Testis (tissue), 2 donors: ENCODE measurements at regions not wholly inside any gene's neighbourhood (a gene's known extent, or its start where the extent isn't known, plus 50 kb on each side); places are given as distances from the start of the nearest gene placed in this dataset.
"Not testable (repeated sequence)": the region's sequence is repeated elsewhere in the genome, so short reads cannot be mapped to it uniquely, and the experiment has no call there.

ENCODE experiments used
- CTCF ChIP-seq, 3 experiments: fragments of 450-650 bp in 2 of 3; fragments of 200-600 bp in 1 of 3; sonication (generic) in 1 of 3; IDR thresholded peaks; one replicate each; pipeline ENCODE4 v1.5.1; 2016 to 2019; ENCODE audit warnings: antibody characterized with exemption in 3 of 3, mild to moderate bottlenecking in 2 of 3, moderate library complexity in 1 of 3
- POLR2A ChIP-seq: fragments of 450-650 bp; IDR thresholded peaks from one replicate; pipeline ENCODE4 v1.6.1; 2017; ENCODE audit warnings: antibody characterized with exemption, mild to moderate bottlenecking, moderate library complexity

DNA sequence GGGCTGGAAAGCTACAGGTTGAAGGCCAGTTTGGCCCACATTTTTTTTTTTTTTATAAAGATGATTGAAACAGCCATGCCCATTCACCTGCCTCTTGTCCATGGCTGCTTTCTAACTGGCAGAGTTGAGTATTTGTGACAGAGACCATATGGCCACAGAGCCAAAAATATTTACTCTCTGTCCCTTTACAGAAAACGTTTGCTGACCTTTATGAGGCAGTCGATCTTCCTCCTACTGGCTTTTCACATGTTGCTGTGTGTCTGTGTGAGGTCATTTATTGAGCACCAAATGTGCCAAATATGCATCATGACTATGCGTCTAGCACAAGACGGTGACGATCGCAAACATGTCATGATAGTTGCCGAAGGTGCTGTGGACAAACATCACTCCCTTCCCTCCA, 200.6 kb upstream of the FRG1 start:
- TF ChIP-seq CTCF (IDR thresholded peaks at IDR 0.05); POLR2A: not testable (repeated sequence)
